HS-27A (cell line): ENCODE measurements at regions not wholly inside any gene's neighbourhood (a gene's known extent, or its start where the extent isn't known, plus 50 kb on each side); places are given as distances from the start of the nearest gene placed in this dataset.
"Not testable (repeated sequence)": the region's sequence is repeated elsewhere in the genome, so short reads cannot be mapped to it uniquely, and the experiment has no call there.

Experiments used
- DNase-seq: peaks from one replicate; pipeline ENCODE4 v3.0.0-alpha.2; 2012; ENCODE audit warnings: low read depth, missing footprints

DNA sequence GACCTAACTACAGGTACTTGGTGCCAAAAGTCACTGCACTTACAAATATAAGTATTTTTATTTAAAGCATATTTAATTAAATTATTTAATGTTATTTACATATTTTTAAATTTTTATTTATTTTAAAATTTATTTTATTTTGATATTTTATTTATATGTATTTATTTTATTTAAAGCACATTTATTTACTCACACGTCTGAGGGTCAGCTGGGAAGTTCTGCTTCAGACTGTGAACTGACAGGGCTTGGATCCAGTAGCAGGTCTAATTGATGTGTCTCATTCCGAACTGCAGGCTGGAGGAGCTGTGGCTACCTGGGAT is 392.5 kb downstream of the GBA3 start:
- DNase-seq, result no peak

DNA sequence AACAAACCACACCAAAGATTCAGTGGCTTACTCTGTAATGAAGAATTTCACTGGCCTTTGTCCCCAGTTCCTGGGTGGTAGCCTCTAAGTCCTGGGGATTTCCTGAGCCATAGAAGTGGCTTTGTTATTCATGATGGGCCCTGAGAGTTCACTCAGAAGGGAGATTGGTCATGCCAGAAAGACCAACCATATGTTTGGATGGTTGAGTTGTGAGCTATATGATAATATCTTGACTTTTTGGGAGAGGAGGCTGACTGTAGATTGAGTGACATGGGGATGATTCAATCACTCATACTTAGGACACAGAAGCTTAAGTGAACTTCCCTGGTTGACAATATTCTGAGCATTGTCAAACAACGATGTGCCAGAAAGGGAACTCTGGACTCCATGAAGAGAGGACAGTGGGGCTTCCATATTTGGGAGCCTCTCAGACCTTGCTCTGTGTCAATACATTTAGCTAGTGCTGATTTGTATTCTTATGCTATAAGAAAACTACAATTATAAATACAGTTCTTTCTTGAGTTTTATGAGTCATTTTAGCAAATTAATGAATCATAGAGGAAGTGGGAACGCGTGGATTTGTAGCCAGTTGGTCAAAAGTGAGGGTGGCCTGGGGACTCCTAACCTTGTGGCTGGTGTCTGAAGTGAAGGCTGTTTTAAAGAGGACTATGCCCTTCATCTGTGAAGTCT is 392.0 kb downstream of the GBA3 start:
- no peak for DNase-seq

DNA sequence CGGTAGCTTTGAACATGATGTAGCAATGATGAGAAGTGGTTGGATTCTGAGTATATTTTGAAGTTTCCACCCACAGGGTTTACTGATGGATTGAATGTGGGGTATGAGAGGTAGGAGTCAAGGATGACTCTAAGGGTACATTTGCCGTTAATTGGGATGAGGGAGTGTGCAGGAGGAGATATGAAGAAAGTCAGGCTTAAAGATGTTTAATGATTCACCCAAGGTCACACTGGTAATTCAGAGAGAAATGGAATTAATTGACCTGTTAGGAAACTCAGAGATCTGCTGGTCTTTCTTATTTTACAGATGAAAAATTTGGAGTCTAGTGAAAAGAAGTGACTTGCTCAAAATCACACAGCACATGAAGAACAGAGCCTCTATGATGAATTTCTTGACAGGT is 390.7 kb downstream of the GBA3 start:
- no peak for DNase-seq

DNA sequence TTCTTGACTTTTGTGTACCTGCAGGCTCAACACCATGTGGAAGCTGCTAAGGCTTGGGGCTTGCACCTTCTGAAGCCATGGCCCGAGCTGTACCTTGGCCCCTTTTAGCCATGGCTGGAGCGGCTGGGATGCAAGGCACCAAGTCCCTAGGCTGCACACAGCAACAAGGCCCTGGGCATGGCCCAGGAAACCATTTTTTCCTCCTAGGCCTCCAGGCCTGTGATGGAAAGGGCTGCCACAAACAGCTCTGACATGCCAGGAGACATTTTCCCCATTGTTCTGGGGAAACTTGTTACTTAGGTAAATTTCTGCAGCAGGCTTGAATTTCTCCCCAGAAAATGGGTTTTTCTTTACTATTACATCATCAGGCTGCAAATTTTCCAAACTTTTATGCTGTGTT is 387.4 kb downstream of the GBA3 start:
- DNase-seq, result not testable (repeated sequence)

DNA sequence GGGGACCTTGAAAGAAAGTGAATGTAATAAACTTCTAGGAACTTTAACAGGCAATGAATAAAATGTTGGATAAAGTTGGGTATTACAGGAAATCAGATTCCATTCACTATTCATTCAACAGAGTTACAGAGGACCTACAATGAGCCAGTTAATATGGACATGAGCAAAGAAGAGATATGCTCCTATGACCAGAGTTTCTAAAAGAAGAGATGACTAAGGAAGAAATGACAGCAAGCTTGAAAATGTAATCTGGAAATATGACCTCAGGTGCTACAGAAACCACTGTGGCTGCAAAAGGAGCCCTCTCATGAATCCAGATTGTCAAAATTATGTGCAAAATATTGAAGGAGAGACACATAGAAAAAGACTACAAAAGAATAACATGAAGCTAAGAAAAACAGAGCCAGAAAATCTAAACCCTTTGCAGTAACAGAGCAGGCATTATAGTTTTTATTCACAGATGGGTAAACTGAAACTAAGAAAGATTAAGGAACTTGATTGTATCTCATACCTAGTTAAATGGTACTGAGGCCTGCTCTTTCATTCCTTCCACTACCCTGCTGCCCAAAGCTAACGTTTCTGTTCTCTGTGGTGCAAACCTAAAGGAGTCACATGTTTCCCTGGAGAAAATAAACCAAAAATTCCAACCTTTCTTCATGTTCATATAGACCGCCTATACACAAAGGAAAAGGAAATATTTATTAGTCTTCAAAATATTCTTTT is 378.3 kb downstream of the GBA3 start:
- DNase-seq, result no peak

DNA sequence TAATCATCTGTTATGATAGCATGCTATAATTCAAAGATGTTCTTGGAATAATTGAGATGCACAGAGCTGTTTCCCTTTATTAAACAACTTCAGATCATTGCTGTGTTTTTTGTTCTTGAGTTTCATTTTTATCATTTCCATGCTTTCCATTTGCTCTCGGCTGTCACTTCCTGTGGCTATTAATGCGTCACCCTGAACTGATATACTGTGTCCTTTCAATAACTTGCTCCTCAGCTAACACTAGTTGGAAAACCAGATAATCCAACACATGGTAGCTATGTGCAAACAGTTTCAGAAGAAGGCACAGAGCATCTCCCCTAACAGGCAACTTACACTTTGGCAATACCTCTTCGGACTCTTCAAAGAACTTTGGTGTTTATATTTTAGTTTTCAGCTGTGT is 376.0 kb downstream of the GBA3 start:
- no peak for DNase-seq

DNA sequence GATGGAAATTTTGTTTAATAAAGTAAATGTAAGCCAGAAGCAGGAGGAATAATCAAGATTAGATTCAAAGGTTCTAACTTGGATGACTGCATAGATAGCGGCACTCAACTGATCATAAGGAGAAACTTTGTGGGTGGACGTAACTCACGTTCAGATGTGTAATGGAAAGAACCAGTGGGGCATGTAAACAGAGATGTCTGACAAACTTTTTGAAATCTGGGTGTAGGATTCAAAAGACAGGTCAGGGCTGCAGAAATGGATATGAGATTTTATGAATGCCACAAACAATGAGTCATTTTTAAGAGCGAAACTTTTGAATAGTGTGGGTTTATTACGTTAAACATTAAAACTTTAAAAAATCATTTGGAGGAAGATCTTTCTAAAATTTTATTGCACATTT is 375.6 kb downstream of the GBA3 start:
- no peak for DNase-seq

DNA sequence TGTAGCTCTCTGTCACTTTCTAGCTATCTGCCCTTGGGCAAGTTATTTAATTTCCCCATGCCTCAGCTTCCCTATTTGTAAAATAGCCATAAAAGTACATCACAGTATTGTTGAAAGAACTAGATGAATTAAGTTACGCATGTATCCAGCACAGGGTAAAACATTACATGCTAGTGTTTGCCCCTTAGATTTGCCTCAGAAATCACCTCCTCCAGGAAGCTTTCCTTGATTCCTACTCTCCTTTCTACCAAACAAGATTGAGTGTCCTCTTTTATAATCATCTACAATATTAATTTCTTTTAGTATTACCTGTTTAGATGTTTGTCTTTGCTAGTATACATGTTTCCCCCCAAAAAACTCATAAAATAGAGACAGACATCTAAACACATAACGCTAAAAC is 369.5 kb downstream of the GBA3 start:
- DNase-seq, result no peak

DNA sequence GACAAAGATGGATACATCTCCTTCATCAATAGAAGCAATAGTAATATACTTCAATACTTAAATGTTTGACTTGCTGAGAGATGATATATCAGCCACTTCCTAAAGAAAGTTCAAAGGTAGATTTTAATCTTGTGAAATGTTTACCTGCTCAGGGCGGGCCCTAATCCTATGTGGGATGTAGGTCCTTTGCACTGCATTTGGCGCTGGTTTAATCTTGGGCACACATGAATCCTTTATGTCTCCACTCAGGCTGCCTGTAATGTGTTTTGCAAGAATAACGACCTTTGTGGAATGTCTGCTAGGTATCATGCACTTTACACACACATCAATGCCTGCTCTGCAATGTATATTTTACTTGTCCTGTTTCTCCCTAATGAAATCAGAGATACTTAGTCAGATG is 368.7 kb downstream of the GBA3 start:
- no peak for DNase-seq

DNA sequence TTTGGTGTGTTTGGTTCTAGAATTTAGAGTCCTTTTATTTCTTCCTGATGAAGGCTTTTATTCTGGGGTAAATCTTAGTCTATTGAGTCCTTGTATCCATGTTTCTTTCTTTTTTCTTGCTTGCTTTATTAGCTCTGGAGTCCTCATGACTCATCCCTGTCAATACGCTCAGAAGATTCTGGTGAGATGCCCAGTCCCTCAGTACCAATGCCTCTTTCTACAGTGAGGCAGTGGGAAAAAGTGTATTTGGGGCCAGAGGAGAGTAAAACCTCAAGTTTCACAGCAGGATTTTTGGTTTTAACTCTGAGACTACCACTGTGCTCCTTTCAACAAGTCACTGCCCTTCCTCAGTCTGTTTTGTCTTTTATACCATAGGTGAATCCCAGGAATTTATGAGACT is 368.0 kb downstream of the GBA3 start:
- no peak for DNase-seq

DNA sequence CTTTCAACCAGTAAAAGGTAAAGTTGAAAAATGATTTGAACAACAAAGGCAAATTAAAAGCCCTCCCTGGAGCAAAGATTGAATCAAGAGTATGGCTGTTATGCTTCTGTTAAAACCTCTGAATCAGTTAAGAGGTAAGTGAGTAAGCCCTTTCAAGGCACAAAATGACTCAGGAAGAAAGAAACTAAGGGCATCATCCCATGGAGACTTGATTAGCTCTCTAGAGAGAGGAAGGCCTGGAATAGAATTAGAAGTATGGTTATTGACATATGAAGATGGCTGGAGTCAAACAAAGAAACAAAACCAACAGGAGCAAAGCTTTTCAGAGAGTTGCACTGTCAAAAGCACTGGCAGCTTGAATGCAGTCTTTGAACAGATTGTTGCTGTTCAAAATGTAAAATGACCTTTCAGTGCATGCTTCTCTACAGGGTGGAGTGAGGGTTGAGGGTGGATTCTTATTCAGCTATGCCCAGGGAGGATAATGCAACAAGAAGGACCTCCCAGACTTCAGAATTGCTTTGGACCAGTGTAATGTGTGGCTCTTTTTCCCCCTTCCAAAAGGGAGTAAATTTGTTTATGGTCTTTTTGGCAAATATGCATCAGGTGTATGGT is 365.5 kb downstream of the GBA3 start:
- DNase-seq, result no peak

DNA sequence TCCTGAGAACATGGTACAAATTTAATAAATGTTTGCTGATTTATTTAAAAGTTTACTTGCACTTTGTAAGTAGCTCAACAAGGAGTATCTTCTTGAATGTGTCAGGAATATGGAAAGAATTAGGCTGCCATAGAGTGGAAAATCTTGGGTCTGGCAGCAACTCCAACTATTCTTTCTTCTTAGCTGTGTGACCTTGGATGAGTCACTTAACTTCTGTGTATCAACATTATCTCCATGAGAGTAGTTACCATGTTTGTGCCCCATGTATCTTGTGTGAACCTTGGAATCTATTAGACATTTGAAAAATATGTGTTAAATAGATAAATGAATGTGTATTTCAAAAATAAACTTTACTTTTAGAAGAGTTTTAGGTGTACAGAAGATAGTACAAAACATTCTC is 348.8 kb downstream of the GBA3 start:
- DNase-seq, result no peak

DNA sequence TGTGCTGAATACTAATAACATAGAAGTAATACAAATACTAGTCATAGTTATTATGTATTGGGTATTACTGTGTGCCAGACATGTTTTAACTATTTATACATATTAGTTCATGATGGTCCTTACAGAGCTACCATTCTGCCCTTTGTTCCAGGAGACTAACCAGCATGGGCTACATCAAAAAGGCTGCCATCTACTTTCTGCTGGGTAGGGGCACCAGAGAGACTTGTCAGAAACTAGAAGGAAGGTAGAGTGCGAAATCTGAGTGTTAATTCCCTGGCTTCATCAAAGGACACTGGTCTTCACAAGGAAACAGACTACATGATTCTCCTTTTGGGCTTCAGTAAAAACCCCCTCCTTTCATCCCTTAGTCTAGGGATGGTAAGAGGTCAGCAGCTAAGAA is 347.8 kb downstream of the GBA3 start:
- DNase-seq, result no peak

DNA sequence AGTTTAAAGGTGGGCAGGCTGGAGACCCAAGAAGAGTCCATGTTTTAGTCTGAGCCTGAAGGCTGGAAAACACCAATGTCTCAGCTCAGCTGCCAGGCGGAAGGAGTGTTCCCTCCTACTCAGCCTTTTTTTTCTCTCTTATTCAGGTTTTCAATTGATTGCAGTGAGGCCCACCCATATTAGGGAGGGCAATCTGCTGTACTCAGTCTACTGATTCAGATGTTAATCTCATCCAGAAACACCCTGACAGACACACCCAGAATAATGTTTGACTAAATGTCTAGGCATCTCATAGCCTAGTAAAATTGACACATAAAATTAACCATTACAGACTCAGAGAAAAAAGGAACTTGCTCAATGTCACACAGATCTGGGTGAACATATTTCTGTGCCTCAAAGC is 347.1 kb downstream of the GBA3 start:
- DNase-seq, result no peak

DNA sequence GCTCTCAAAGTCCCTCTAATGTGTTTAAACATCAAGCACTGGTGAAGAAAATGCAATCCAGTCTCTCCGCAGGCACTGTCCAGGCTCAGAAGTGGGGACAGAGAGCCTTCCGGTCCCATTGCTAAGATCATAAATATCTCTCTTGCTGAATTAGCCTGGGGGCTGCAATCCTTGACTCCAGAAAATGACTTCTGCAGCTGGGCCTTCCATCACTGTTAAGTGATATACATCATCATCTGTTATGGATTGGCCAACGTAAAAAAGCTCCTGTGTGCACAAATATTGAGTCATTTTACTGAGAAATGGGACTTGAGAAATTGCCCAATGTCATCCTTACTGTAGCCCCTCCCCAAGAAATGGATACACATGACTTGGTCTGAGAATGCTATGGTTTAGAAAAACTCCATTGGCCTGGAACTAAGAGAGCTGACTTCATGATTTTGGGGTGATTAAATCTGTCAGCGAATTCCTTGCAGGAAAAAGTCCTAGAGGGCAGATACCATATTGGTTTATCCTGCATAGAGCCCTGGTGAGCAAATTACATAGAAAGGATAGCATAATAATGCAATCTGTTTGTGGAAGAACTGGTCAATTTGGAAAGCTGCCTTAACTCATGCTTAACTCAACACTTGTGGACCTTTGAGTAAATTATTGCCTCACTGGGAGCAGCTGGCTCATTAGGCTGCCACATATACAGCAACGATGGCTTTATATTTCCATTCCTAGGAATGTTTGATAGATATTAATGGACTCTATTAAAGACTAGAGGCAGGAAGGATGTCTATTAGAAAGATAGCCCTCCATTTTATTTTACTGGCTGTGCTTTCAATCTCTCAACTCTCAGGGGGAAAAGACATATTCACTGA is 346.1 kb downstream of the GBA3 start:
- DNase-seq, result no peak

DNA sequence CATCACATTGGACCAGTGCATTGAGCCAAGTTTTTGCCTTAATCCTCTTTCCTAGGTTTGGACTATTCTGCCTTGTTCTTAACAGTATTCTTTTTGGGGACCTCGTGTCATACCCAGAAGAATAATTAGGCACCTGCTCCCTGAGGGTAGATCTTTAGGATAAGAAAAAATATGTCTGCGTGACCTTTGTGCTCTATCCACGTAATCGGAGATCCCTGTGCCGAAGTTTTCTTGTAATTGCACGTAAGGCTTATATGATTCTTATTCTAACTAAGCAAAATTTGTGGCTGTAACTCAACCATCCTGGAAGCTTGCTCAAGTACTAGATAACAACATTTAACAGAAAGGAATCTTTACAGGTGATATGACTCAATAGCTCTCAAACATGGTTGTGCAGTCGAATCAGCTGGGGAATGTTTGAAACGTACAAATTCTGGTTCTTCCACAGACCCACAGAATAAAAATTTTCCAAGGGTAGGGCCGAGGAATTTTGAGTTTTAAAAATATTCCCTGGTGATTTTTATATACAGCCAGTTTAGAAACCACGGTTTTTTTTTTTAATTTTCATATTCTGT is 344.3 kb downstream of the GBA3 start:
- no peak for DNase-seq

DNA sequence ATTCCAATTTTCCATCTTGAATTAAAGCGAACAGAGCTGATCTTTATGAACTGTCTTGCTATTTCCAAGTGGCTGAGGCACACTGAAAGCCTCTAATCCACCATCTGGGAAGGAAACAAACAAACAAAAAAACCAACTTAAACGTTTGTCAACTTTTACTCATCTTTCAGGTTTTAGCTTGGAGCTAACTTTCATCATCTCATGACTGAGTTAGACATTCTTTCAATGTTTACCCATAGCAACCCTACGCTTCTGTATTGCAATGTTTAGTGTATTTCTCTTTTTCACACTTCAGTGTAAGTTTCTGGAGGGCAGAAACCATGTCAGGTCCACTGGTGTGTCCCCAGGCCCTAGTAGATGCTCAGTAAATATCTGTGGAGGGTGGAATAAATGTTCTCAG is 343.8 kb downstream of the GBA3 start:
- no peak for DNase-seq

DNA sequence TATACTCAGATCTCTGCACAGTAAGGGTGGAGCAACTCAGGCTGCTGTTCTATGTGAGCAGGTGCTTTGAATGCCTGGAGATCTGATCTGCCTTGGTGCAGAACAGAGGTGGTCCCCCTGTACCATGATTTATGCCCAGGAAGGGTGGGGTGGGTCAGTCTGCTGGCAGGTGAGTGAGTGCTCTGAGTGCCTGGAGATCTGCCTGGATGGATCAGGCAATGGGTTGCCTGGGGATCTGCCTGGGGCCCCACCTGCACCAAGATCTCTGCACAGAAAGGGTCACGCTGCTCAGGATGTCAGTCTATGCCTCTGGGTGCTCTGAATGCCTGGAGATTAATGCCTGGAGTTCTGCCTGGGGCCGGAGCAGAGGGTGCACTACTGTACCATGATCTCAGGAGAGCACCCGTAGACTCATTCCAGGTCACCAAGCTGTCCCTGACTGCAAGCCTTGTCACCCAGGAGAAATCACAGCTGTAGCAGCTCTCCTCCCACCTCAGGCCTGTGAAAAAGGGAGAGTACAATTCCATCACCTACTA is 342.9 kb downstream of the GBA3 start:
- no peak for DNase-seq

DNA sequence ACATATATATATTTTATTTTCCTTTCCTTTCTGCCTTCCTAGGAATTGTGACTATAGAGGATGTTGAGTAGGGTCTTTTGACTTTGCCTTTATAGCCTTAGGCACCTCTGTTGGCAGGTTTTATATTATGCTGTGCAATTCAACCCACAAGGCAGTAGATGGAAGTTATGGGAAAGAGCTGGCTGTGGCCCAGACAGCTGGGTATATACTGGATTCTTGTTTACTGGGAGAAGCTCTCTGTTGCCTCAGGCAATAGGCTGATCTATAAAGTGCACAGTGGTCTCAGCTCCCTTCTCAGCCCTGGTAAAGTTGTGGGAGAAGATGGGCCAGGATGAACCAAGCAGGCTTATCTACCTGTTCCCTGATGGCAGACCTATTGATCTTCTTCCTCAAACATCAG is 342.0 kb downstream of the GBA3 start:
- no peak for DNase-seq

DNA sequence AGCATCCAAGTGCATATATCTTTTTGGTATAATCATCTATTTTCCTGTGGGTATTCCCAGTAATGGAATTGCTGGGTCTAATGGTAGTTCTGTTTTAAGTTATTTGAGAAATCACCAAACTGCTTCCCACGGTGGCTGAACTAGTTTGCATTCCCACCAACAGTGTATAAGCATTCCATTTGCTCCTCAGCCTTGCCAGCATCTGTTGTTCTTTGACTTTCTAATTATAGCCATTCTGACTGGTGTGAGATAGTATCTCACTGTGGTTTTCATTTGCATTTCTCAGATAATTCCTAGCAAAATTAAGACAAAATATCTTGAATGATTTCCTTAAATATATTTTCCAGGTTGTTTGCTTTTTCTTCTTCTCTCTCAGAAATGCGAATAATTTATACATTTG is 341.1 kb downstream of the GBA3 start:
- no peak for DNase-seq

DNA sequence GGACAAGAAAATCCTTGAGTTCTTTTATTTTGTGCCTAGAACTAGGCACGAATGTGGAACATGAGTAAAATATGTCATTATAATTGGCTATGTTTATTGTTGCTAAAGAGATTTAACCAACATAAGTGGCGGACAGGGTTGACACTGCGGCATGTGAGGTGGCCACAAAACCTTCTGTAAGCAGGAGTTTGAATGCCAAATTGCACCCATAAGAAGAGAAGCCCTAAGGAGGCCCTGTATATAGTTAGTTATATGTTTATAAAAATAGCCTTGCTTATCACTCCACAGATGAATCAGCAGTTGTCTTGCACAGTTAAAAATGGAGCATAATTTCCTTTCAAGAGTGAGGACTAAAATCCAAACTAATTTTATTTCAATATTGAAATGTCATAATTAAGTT is 336.1 kb downstream of the GBA3 start:
- no peak for DNase-seq

DNA sequence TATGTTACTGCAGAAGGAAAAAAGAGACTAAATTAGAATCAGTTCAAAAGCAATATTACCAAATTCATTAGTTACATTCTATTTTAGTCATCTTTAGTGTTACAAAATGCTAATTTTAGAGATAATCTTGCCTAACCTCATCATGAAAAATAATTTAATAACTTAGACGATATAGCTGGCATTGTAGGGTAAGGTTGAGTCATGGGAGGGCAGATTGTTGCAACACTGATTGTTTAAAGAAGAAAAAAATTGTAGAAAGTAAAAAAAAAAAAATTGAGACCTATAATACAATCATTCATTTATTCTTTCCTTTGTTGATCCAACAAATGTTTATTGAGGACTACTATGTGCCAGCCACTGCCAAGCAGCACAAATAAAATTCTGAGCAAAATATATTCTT is 330.9 kb downstream of the GBA3 start:
- DNase-seq, result no peak
